ENCODE measurements at regions not wholly inside any gene's neighbourhood (a gene's known extent, or its start where the extent isn't known, plus 50 kb on each side); places are given as distances from the start of the nearest gene placed in this dataset.
A peak's percentile ranks its signal among the peaks of the same experiment; 100 is the strongest.
"Not testable (repeated sequence)": the region's sequence is repeated elsewhere in the genome, so short reads cannot be mapped to it uniquely, and the experiment has no call there.

DNA sequence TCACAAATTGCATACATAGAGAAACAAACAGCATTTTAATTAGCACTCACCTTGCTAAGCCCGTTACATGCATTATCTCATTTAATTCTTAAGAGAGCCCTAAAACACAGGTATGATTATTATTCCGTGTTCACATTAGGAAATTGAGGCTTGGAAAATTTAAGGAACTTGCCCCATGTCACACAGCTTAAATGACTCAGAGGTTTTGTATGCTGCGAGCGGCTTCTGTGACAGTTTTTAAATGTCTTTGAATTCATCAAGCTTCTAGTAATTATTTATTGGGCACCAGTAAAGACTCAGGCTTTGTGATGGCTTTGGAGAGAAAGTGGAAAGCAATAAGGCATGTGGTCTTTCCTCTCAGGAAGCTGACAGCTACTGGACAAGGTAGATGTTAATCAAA, 166.7 kb upstream of the THBS1 start:
- DNase-seq: no peak

DNA sequence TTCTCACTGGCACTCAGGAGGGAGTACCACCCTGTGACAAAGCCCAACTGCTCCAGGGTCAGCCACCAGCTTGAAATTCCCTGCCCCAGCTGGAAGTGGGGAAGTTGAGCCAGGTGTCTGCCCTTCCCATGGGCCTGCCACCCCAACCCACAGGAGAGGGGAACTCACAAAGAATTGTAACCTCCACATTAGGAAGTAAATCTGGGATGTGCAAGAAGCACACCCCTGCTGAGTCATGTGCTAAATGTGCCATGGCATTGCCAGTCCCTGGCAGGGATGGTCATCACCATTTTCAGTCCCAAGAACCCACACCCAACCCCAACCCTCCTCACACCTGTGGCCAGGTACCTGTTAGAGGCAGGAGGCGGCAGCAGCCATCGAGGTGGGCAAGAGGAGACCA, 165.2 kb upstream of the THBS1 start:
- DNase-seq: no peak

DNA sequence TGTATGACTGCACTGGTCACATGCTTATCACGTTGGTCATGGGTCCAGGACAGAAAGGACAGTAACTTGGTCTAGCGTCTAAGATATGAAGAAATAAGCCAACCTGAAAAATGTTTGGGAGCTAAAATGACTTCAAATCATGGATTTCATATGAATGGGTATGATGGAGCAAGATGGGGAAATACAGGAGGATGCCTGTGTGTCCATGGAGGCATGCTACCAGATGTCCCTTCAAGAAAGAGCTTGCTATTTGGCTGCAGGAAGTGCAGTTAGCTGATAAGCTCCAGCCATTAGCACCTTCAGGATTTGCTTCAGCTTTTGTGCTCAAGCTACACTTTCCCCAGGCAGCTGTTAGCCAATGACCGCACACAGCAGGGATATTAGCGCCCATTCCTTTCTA, 164.6 kb upstream of the THBS1 start:
- no peak for DNase-seq

DNA sequence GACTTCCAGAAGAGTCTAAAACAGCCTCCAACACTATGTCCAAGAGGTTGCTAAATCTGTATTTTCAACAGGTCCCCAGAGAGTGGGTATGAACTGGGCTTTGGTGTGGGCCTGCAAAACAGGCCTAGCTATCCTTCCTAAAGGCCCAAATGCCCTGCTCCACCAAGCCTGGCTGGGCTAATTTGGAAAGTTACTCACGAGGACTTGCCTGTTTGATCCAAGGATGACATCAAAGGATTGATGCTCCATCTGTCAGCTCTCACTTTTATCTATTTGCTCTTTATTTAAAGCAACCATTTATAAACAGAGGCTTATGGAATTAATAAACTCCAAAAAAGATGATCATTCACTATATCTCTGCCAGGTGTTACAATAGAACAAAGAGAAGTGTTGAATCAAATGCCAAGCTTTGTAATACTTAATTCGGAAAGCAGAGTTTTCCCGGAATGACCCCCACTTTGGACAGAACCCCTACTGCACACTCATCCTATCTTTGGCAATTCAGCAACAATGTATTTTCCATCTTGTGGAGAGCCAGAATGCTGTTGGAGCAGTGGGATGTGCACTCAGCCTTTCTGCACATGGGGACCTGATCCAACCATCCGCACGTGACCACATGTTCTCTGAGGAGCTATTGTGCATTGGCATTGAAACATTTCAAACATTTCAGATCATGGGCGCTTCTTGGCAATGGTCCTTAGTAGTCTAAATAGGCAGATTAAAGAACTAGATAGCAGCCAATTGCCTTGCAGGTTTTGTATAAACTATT, 163.3 kb upstream of the THBS1 start:
- DNase-seq: no peak

DNA sequence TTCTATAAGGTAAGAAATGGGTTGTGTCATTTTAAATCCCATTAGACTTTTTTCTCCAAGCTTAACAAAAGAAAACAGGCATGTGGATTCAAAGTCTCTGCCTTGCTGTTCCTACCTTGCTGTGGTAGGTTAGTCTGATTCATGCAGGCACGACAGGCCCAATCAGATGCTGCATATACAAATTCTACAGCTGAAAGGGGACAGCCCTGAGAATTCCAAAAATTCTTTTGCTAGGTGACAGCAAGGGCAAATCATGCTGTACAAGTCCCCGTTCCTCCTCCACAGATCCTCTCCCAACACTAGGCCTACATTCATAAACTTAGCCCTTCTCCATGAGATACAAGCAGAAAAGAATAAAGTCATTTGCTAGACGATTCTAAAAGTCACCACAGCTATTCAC, 161.2 kb upstream of the THBS1 start:
- no peak for DNase-seq

DNA sequence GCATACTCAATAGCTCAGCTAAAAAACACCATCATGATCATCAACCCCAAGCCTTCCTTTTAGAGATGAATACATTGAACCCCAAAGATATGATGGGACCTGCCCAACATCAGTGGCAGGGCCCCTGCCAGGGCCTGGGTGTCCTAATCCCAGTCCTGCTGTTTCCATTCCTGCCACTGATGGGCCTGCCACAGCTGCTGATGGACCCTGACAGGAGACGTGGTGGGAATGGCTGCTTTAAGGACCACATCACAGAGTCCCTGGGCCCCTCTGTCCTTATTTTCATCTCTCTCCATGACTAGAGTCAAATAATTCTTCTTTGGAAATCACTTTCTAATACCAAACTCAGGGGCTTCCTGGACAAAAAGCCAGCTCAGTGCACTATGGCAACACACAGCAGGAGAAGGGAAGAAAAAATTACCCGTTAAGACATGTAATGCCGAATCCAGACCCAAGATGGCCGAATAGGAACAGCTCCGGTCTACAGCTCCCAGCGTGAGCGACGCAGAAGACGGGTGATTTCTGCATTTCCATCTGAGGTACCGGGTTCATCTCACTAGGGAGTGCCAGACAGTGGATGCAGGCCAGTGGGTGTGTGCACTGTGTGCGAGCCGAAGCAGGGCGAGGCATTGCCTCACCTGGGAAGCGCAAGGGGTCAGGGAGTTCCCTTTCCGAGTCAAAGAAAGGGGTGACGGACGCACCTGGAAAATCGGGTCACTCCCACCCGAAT, 160.6 kb upstream of the THBS1 start:
- DNase-seq: not testable (repeated sequence)

DNA sequence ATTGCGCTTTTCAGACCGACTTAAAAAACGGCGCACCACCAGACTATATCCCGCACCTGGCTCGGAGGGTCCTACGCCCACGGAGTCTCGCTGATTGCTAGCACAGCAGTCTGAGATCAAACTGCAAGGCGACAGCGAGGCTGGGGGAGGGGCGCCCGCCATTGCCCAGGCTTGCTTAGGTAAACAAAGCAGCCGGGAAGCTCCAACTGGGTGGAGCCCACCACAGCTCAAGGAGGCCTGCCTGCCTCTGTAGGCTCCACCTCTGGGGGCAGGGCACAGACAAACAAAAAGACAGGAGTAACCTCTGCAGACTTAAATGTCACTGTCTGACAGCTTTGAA, 160.1 kb upstream of the THBS1 start:
- DNase-seq: not testable (repeated sequence)

DNA sequence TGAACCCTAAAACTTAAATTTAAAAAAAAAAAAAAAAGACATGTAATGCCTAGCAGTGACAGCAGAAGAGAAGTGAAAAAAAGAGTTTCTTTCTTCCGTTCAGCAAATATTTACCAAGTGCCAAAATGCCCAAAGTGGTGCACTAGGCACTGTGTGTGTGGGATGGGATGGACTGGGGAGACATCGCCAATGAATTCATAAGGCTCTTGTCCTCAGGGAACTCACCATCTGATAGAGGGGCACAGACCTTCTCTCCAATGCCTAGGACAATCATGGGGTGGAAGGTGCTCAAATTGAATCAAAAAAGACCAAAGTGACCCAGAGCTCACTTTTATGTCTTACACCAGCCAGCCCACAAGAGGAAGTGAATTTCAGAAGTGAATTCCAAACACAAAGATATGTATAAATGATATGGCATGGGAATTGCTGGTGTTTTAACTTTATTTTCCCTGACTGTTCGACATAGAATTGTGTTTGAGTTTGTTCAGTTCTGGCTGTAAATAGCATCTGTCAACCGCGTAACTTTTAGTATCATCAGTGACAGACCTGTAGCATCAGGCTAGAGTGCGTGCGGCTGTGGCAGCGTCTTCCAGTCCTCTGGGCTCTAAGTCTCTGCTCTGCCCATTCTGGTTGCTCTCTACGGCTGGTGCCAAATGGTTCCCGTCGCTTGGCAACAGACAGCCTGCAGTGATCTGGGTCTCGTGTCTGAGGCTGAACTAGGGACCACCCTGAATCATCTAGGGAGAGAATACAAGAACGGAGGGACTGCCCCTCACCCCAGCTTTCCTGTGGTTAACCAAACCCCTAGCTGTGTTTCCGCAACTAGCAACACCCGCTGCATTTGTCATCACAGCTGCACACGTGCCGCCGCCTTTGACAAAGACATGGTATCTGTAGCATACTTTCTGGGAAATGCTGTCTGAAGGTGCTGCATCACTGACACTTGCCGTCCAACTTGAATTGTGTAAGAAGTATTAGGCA, 154.0 kb upstream of the THBS1 start:
- peak; percentile 2 for DNase-seq

DNA sequence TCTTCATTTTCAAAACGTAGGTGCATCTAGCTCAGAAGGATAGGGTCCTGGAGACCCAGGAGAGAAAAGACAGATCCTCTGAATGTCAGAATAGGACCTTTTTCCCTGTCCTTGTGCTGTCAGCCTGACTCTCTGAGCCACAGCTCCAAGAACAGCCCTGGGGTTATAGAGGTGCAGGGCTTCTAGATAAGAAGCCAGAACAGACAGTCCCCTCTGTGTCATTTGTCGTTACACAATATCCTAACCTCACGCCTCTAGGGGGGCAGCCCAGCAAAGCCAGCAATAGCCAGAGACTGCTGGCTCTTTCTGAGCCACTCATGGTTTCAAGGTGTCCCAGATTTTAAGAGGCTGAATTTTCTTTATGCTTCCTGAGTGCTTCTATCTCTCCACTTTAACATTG, 153.2 kb upstream of the THBS1 start:
- DNase-seq: no peak

DNA sequence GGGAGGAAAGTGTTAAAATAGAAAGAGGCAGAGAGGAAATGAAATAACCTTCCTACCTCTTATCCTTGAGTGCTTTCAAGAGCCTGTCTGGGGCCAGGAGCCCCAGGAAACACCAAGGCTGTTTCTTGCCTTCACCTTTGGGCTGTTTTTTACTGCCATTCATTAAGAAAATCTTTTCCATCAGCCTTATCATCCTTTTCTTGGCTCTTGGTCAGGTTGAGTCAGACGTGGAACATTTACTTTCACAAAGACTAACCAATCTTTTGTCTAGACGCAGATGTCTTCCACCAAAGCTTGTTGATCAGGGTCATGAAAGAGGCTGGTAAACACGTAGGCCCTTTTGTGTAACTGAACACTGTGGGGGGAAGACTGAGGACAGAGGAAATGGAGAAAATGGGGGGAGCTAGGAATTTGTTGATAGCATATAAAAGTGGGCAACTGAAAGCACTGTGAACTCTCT, 151.0 kb upstream of the THBS1 start:
- no peak for DNase-seq

DNA sequence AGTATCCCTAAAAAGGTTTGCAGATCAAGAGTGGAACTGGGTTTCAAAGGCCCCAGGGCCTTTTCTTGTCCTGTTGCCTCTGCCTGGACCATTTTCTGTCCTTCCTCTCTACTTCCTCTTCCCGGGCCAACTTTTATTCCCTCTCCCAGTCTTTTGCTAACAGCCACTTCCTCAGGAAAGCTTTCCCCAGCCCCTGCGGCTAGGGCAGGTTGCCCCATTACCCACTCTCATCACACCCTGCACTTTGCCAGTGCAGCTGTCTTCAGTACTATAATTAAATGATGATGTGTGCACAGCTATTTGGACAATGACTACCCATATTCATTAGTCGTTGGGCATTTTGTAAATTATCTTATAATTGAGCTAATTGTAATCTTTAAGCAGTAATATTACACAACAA, 150.5 kb upstream of the THBS1 start:
- no peak for DNase-seq

DNA sequence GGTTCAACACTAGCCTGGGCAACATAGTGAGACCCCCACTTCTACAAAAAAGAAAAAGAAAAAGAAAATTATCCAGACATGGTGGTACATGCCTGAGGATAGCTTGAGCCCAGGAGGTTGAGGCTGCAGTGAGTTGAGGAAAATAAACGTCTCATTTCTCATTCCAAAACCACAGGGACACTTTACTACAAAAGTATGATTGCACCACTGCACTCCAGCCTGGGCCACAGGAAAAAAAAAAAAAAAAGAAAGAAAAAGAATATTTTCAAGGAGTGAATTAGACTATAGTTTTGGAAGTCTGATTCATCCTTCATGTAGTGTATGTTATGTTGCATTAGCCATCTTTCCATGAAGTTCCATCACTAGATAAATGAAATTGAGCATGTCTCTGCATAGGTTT, 149.5 kb upstream of the THBS1 start:
- no peak for DNase-seq

DNA sequence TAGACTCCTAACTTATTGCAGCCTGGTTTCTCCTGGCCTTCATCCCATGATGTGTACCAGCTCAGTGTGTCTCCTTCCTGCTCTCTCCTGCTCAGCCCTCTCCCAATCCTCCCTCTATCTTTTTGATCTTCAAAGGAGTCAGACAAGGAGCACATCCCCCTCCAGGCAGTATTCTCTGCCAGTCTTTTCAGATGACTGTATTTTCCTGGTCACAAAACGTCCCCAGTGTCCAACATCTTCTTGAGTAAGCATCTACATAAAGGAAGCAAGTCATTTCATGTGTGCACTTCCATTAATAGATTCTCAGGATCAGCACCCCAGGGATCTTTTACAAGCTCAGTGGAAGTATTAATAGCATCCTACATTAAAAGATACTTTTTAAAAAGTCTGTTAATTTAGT, 148.9 kb upstream of the THBS1 start:
- DNase-seq: no peak

DNA sequence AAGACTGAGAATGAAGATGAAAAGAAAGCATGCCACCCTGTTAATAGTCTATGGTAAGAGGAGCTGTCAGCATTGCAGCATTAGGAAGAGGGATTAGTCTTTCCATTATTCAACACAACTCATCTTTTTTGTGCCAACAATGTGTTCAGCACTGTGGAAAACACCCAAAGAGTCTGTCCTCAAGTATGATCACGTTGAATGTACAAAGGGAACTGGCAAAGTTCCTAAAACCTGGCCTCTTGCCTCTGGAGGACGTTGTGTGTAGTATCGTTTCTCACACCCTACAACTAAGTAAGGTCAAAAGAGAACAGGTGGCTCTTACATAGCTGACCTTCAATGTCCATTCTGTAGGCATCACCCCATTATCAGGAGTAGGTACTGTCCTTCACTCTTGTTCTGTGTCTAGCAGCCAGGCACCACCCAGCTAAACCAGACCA, 147.9 kb upstream of the THBS1 start:
- no peak for DNase-seq

DNA sequence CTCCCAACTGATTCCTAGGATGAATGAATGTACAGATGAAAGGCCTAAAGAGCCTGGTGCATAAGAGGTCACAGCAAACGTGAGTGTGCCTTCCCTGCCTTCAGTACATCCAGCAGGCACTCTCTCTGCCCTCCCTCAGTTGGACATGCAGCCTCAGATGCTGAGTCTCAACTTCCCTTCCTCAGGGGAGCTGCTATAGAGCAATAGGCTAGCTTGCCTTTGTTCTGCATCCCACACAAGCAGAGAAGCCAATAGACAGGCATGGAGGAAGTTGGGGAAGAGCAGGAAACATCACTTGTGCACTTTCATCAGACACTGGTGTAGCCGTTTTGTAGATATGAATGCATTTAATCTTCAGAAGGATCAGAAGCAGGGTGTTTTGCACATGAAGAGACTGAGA, 147.5 kb upstream of the THBS1 start:
- no peak for DNase-seq

DNA sequence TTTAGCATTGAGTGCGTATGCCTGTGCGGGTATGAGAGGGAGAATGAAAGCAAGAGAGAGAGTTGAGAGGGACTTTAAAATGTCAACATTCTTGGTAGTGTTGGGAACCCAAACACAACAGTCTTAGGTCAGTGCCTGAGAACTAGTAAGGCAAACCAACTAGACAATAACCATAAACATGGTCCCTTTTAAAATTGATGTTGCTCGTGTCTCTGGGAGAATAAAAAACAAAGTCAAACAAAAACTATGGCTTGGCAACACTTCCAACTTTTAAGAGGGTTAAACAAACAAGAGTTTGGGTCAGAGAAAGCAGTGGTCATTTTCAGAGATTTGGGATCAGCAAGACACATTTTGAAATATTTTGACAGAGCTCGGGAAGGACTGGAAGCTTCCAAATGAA, 146.7 kb upstream of the THBS1 start:
- no peak for DNase-seq

DNA sequence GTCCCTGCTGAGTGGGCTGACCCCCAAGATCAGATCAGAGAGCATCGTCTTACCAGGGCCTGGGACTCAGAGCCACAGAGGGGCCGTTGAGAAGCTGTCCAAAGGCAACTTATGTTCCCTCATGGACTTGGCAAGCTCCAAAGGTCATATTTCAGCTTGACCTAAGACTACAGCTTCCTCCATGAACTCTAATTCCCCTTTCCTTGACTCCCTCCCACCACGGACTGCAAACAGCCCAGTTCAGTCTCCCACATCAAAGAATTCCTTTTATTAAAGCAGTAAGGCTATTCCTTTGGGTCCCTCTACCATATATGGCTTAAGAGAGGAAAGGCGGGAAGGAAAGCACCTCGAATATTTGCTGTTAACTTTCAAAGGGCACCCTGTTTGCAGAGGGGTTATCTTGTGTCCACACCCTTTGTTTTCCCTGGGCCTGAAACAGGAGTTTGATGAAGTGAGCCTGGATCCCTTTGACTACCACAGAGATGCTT, 146.1 kb upstream of the THBS1 start:
- DNase-seq: no peak

DNA sequence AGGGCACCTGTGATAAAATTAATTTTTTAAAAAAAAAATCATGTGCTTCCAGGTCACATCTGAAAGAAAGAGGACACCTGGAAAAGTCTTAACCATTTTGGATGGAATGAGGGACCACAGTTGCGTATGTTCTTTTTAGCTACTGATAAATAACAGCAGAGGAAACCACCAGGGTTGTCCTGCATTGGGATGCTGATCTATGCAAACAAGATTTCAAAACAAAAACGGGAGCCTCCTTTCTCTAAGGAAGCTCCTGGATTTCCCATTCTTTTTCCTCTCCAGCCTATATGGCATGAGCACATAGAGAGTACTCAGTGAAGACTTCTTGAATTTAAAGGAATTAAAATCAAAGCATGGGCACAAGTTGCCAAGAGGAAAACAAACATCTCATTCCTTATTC, 145.6 kb upstream of the THBS1 start:
- DNase-seq: no peak

DNA sequence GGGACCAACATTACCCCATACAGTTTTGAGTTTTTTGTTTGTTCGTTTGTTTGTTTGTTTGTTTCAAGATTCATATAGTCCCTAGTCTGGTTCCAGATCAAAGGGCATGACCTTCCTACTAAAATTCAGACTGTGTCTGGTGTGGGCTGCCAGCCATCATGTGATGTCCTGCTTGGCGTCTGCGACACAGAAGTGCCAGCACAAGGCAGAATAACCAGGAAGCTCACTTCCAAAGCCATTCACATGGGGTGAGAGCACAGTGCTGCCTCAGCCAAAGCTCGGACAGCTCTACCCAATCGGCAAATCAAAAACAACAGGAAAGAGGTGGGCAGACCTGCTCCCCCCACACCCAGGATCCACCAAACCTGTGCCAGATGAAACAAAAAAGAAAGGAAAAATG, 142.6 kb upstream of the THBS1 start:
- no peak for DNase-seq

DNA sequence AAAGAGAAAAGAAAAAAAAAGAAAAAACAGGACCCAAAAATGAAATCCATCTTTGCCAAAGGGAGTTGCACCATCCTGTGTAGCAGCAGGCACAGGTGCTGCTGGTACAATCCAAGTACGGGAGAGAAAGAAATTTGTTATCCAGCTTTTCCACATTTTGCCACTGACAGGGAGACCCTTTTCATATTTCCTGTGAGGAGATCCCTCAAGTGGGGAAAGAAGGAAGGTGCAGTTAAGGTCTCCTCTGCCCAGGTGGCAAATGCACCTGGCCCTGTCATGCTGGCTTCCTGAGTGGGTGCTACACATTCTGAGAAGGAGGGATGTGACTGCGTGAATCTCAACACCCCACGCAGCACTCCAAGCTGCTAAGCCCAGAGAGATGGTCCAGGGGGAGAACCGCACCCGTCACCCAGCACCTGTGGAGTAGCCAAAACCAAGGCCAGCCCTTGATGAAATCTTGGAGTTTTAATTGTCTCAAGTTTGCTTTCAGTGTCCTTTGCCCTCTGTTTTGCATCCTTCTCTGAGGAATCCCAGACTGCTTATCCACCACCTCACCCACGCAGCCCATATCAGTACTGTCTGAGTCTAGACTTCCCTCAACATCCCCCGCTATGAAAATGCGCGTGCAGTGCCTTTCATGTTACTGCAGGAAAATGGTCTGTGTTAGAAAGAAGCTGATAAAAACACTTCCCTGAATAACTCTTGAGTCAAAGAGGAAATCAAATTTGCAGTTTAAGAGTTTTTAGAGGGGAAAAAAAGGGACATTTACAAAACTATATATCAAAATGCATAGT, 141.9 kb upstream of the THBS1 start:
- no peak for DNase-seq

DNA sequence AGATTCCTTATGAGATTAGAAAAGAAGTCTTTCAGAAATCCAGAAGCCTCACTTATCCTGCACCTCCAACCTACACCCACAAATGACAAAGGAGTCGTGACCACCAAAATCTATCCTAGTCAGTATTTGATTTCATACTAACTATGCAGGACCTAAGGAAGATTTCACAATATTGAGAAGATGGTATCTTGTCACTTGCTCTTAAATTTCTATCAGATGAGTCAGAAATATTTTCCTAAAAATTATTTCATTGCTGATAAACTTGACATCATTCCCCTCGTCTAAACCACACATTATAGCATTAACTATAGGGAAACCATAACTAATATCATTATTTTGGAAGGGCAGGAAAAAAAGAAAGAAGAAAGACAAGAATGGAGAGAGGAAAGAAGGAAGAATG, 138.0 kb upstream of the THBS1 start:
- DNase-seq: no peak

DNA sequence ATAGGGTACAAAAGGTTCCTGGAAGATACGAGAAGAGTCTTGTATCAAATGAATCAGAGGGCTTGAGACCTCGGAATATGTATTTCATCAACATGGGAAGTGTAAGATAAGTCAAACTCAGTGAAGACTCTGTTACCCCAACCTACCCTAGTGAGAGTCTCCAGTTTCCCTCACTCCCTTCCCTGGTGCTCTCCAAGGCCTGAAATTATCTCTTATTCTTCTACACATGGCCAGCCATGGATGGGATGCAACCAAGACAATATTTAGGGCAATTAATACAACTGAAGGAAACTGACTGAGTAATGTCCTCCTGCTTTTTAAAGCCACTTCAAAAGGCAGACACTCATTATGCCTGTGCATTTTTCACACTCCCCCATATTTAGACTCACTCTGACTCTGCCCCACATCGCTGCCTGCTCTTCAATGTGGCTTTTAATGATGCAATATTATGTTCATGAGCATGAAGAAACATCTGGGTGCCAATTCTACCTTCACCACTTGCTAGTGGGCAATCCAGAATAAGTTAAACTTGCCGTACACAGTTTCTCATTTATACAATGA, 137.1 kb upstream of the THBS1 start:
- DNase-seq: no peak

Data from NCI-H1694 treated with DMSO at 0.1 percent for 48 hours (cell line).